GM18498 (cell line): ENCODE measurements at regions not wholly inside any gene's neighbourhood (a gene's known extent, or its start where the extent isn't known, plus 50 kb on each side); places are given as distances from the start of the nearest gene placed in this dataset.
"Not testable (repeated sequence)": the region's sequence is repeated elsewhere in the genome, so short reads cannot be mapped to it uniquely, and the experiment has no call there.

Source experiments
- ATAC-seq: cut with Tn5 transposase; IDR thresholded peaks from one replicate; pipeline ENCODE4 v1.9.1; 2021; ENCODE audit warnings: mild to moderate bottlenecking, moderate library complexity; ENCODE audit not compliant: unreplicated experiment

DNA sequence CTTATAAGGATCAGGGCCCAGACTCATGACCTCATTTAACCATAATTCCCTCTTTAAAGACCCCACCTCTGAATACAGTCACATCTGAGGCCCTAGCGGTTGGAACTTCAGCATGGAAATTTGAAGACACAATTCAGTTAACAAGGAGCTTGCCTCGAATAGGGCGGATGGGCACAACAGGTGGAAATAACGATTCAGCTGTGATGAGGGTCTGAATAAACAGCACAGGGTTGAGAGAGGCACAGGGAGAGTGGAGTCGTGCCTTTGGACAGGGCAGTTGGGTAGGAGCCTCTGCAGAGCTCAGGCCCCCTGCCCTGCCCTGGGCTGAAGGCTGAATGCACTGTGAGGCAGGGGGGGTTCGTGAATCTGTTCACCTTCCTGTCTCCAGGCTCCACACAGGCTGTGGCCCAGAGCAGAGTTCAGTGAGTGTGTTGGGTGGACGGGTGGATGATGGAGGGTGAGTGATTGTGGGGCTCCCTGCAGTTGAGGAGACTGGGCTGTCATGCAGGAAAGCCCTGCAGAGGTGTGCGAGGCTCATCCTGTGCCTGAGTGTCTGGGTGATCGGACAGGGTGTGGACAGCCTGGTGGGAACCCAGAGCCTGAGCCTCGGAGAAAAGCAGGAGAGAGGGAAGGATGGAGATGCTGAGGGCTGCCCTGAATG lies 243.1 kb downstream of the FOXD2 start:
- no peak for ATAC-seq

- ATAC-seq, result no peak
Observed at GRCh38 chr1:47681735-47682134, 243.9 kb downstream of the FOXD2 start.

DNA sequence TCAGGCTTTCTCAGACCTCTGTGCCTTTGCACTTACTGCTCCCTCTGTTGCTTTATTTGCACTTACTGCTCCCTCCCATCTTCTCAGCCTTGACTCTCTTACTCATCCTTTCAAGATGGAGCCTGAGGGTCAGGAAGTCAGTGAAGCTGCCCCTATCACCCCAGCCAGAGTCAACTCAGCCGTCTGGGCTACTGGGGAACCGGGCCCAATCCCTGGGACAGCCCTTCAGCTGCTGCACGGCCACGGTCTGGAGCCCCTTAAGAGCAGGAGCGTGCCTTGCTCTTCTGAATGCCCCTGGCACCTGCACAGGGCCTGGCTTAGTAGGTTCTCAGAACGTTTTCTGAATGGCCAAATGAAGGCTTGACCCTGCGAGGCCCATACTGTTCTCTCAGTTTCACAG lies 244.4 kb downstream of the FOXD2 start:
- no peak for ATAC-seq

DNA sequence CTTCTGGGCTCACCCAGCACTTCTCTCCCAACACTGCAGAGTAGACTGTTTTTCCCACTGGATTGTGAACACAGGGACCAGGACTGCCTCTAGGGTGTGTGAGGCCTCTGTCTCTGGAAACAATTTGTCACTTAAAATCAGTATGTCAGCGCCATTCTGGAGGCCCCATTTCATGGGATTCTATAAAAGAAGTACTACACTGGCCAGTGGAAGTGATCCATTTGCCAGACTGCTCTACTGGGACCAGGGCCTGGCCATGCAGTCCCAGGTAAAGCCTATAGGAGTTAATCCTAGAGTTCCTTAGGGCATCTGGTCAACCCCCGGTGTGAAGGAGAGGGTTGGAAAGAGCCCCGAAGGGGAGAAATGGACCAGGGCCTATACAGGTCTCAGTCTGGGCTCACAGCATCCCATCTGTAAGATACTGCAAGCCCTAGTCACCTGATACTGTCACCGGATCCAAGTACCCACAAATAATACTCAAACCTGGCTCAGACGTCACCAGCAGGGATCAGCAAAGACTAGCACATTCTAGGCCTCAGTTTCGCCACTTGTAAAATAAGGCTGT lies 245.0 kb downstream of the FOXD2 start:
- ATAC-seq, result no peak

- ATAC-seq, result no peak
Observed at GRCh38 chr1:47683401-47683800, 245.6 kb downstream of the FOXD2 start.

GRCh38 chr1:47684518-47684917 lies 246.7 kb downstream of the FOXD2 start:
- no peak for ATAC-seq

GRCh38 chr1:47684964-47685762 lies 247.3 kb downstream of the FOXD2 start:
- no peak for ATAC-seq

GRCh38 chr1:47685763-47686066 lies 247.9 kb downstream of the FOXD2 start:
- no peak for ATAC-seq

GRCh38 chr1:47686731-47687630 lies 249.1 kb downstream of the FOXD2 start:
- no peak for ATAC-seq

GRCh38 chr1:47687631-47688460 lies 250.0 kb downstream of the FOXD2 start:
- no peak for ATAC-seq

GRCh38 chr1:47688461-47689296 lies 250.8 kb downstream of the FOXD2 start:
- ATAC-seq, result no peak

- ATAC-seq, result no peak
Observed at GRCh38 chr1:47689894-47690293, 252.1 kb downstream of the FOXD2 start.

DNA sequence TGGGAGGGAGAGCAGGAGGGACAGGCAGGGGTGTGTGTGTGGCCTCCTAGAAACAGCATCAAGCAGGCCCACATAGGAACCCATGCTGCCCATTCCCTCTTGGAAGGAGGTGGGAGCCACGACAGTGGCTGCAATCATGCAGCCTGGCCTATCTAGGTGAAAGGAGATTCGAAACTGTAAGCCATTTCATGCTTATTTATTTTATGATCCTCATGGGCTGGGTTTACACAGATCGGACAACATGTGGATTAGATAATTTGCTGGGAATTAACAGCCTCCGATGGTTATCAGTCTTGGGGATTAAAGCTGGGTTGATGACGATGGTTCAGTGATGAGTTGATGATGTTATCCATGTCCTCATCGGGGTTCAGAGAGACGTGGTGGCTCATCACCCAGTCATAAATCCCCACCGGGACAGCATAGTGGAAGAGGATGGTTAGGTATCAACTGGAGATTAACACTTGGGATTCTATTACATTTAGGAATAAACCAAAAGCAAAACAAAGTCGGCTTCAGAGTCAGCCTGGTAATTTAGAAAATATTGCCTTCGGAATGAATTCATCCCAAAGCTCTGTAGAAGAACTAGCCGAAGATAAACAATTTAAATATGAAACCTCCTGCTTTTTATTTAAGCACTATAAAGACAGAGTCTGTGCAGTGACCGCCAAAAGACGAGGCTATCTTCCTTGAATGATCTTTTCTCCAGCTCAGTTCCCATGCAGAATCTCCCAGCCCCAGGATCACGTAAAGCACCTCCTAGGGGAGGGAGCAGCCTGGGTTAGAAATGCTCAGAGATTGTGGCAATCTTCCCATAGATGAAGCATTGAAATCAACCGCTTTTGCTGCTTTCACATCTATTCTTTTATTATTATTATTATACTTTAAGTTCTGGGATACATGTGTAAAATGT lies 252.8 kb downstream of the FOXD2 start:
- ATAC-seq, result no peak

DNA sequence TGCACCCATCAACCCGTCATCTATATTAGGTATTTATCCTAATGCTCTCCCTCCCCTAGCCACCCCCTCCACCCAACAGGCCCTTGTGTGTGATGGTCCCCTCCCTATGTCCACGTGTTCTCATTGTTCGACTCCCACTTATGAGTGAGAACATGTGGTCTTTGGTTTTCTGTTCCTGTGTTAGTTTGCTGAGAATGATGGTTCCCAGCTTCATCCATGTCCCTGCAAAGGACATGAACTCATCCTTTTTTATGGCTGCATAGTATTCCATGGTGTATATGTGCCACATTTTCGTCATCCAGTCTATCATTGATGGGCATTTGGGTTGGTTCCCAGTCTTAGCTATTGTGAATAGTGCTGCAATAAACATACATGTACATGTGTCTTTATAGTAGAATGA lies 253.4 kb downstream of the FOXD2 start:
- not testable (repeated sequence) for ATAC-seq

GRCh38 chr1:47692196-47692595 lies 254.4 kb downstream of the FOXD2 start:
- no peak for ATAC-seq

DNA sequence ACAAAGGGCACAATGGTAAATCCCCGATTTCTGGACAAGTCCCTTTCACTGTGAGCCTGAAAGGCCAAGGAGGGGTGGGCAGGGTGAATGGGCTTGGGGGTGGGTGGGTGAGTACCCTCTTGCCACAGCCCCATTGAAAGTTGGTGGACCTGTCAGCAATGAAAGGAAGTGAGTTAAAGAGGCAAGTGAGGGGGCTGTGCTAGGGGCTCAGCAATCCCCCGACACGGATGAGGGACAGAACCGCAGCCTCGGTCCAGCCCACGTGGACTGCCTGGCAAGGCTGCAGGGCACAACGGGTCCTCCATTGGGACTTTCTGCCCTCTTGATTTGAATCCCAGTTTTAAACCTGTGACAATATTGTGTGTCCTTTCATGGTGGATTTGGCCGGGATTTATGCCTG lies 255.3 kb downstream of the FOXD2 start:
- ATAC-seq, result no peak

GRCh38 chr1:47694011-47694890 lies 256.4 kb downstream of the FOXD2 start:
- ATAC-seq, result no peak

DNA sequence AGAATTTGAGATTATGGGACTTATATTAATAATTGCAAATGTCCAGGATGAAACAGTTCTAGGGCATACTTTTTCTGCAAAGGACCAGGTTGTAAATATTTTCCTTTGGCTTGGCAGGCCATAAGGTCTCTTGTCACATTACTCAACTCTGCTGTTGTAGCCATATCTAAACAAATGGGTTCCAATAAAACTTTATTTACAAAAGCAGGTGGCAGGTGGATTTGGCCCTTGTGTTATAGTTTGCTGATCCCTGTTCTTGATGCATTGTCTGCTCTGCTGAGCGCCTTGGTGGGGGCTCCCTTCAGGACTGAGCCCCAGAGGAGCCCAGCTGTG lies 258.5 kb downstream of the FOXD2 start:
- ATAC-seq, result no peak
